OCI-LY3 (cell line): ENCODE measurements at regions not wholly inside any gene's neighbourhood (a gene's known extent, or its start where the extent isn't known, plus 50 kb on each side); places are given as distances from the start of the nearest gene placed in this dataset.

ENCODE experiments used
- H2AFZ ChIP-seq: fragments of 200-600, 300-600 bp; shearing (Covaris generic); 2 replicates; pipeline ENCODE4 v1.6.0; 2014; ENCODE audit warnings: antibody characterized with exemption, low read depth, low read length
- H3K27ac ChIP-seq: fragments of 200-600, 300-600 bp; sonication (generic); 2 replicates; pipeline ENCODE4 v1.5.1; 2014; ENCODE audit warnings: mild to moderate bottlenecking, low read length, moderate library complexity, mixed read lengths
- H3K27me3 ChIP-seq: fragments of 200-600, 300-600 bp; sonication (generic); 2 replicates; pipeline ENCODE4 v1.6.1; 2014; ENCODE audit warnings: low read depth, low read length, mixed read lengths
- H3K36me3 ChIP-seq: fragments of 200-600, 300-600 bp; sonication (generic); replicated peaks from 2 replicates; pipeline ENCODE3; 2014; ENCODE audit warnings: low read depth, low read length, mixed read lengths
- H3K4me1 ChIP-seq: fragments of 300-600, 200-600 bp; sonication (generic); 2 replicates; pipeline ENCODE4 v1.6.1; 2014; ENCODE audit warnings: low read length, mixed read lengths
- H3K4me2 ChIP-seq: fragments of 200-600, 300-600 bp; sonication (generic); 2 replicates; pipeline ENCODE4 v1.6.1; 2014; ENCODE audit warnings: low read length, mixed read lengths
- H3K4me3 ChIP-seq: fragments of 300-600, 200-600 bp; sonication (generic); 2 replicates; pipeline ENCODE4 v1.5.1; 2014; ENCODE audit warnings: antibody characterized with exemption, mild to moderate bottlenecking, low read length, moderate library complexity
- H3K79me2 ChIP-seq: fragments of 300-600, 200-600 bp; shearing (Covaris generic); 2 replicates; pipeline ENCODE4 v1.6.1; 2014; ENCODE audit warnings: mild to moderate bottlenecking, low read length, mixed read lengths
- H3K9ac ChIP-seq: fragments of 300-600, 200-600 bp; shearing (Covaris generic); 2 replicates; pipeline ENCODE4 v1.6.0; 2014; ENCODE audit warnings: mild to moderate bottlenecking, low read length, moderate library complexity
- H3K9me3 ChIP-seq: fragments of 200-600, 300-600 bp; shearing (Covaris generic); 2 replicates; pipeline ENCODE4 v1.6.1; 2014; ENCODE audit warnings: low read length, mixed read lengths; ENCODE audit not compliant: insufficient read depth
- H4K20me1 ChIP-seq: fragments of 200-600, 300-600 bp; sonication (generic); 2 replicates; pipeline ENCODE4 v1.6.1; 2016; ENCODE audit warnings: low read length, mixed read lengths; ENCODE audit not compliant: insufficient read depth
- EZH2phosphoT487 ChIP-seq: fragments of 200-600 bp; shearing (Covaris generic); IDR thresholded peaks from 2 replicates; pipeline ENCODE4 v1.6.1; 2018; ENCODE audit warnings: antibody characterized with exemption, mixed run types, low read depth
- TF ChIP-seq, protein P1 (sequence below): fragments of 200-600, 300-600 bp; sonication (generic); IDR thresholded peaks from 2 replicates; pipeline ENCODE4 v1.5.1; 2014; ENCODE audit warnings: antibody characterized with exemption, low read length, low read depth

DNA sequence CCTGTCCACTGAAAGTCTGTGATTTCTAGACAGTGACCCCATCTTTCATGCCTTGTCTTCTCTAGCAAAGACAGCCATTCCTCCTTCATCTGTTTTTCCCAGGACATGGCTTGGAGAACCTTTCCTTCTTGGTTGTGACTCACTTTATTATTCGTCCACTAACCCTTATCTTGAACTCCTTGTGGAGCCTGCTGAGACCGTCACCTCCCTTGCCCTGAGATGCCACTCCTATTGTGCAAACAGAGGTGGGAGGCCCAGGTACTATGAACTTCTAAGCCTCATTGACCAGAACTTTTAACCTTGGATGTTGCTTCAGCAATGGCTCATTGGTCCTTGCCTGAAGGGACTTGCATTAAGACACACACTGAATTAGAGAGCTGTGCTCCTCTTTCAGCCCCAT is 117.5 kb downstream of the FOXD2 start:
- no peaks in the 10 kb centered on the region for H3K79me2 ChIP-seq

GRCh38 chr1:47555841-47556560 is 118.2 kb downstream of the FOXD2 start:
- no peak overlapping the region for H2AFZ ChIP-seq
- H3K36me3 ChIP-seq: no peaks in the 10 kb centered on the region
- no peak for TF ChIP-seq EZH2phosphoT487
- TF ChIP-seq, protein P1, sequence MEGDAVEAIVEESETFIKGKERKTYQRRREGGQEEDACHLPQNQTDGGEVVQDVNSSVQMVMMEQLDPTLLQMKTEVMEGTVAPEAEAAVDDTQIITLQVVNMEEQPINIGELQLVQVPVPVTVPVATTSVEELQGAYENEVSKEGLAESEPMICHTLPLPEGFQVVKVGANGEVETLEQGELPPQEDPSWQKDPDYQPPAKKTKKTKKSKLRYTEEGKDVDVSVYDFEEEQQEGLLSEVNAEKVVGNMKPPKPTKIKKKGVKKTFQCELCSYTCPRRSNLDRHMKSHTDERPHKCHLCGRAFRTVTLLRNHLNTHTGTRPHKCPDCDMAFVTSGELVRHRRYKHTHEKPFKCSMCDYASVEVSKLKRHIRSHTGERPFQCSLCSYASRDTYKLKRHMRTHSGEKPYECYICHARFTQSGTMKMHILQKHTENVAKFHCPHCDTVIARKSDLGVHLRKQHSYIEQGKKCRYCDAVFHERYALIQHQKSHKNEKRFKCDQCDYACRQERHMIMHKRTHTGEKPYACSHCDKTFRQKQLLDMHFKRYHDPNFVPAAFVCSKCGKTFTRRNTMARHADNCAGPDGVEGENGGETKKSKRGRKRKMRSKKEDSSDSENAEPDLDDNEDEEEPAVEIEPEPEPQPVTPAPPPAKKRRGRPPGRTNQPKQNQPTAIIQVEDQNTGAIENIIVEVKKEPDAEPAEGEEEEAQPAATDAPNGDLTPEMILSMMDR: no peak
- no peak overlapping the region for H3K4me2 ChIP-seq
- H4K20me1 ChIP-seq: no peaks in the 10 kb centered on the region
- no peaks in the 10 kb centered on the region for H3K4me1 ChIP-seq
- H3K9me3 ChIP-seq: no peaks in the 10 kb centered on the region
- no peak overlapping the region for H3K9ac ChIP-seq
- no peak overlapping the region for H3K4me3 ChIP-seq
- no peaks in the 10 kb centered on the region for H3K27me3 ChIP-seq
- H3K79me2 ChIP-seq: no peaks in the 10 kb centered on the region
- no peak overlapping the region for H3K27ac ChIP-seq

More for the DNA sequence above, 117.5 kb downstream of the FOXD2 start:
- H3K9ac ChIP-seq: no peak overlapping the region
- H3K4me1 ChIP-seq: no peaks in the 10 kb centered on the region
- H3K27ac ChIP-seq: no peak overlapping the region
- H3K4me2 ChIP-seq: no peak overlapping the region
- no peaks in the 10 kb centered on the region for H3K36me3 ChIP-seq
- no peaks in the 10 kb centered on the region for H3K27me3 ChIP-seq
- H4K20me1 ChIP-seq: no peaks in the 10 kb centered on the region
- no peaks in the 10 kb centered on the region for H3K9me3 ChIP-seq
- no peak overlapping the region for H3K4me3 ChIP-seq
- TF ChIP-seq, protein P1: no peak
- no peak for TF ChIP-seq EZH2phosphoT487
- H2AFZ ChIP-seq: no peak overlapping the region

GRCh38 chr1:47557066-47557465 is 119.2 kb downstream of the FOXD2 start:
- Histone ChIP-seq H4K20me1 (no peaks in the 10 kb centered on the region), H3K79me2 (no peaks in the 10 kb centered on the region), H3K27me3 (no peaks in the 10 kb centered on the region)

More at GRCh38 chr1:47557066-47557465, 119.2 kb downstream of the FOXD2 start:
- no peak overlapping the region for H3K4me3 ChIP-seq
- no peak overlapping the region for H3K27ac ChIP-seq
- H3K9me3 ChIP-seq: no peaks in the 10 kb centered on the region
- no peak for TF ChIP-seq EZH2phosphoT487
- TF ChIP-seq, protein P1: no peak
- no peak overlapping the region for H3K4me2 ChIP-seq
- H3K4me1 ChIP-seq: no peaks in the 10 kb centered on the region
- H3K36me3 ChIP-seq: no peaks in the 10 kb centered on the region
- no peak overlapping the region for H3K9ac ChIP-seq
- H2AFZ ChIP-seq: no peak overlapping the region
